Iris pigment epithelial cell (primary cell): ENCODE measurements at regions not wholly inside any gene's neighbourhood (a gene's known extent, or its start where the extent isn't known, plus 50 kb on each side); places are given as distances from the start of the nearest gene placed in this dataset.

ENCODE experiments used
- DNase-seq: peaks from one replicate; pipeline ENCODE4 v3.0.0-alpha.2; 2011; ENCODE audit warnings: low read depth

- DNase-seq, result no peak
These were observed 116.8 kb downstream of the OR13A1 start for GRCh38 chr10:45198486-45199204.

- no peak for DNase-seq
These were observed 116.1 kb downstream of the OR13A1 start for GRCh38 chr10:45199205-45199740.

GRCh38 chr10:45201271-45201670, 114.1 kb downstream of the OR13A1 start:
- no peak for DNase-seq

- DNase-seq, result no peak
These were observed 113.2 kb downstream of the OR13A1 start for GRCh38 chr10:45202242-45202641.

GRCh38 chr10:45204954-45205775, 110.2 kb downstream of the OR13A1 start:
- no peak for DNase-seq

- no peak for DNase-seq
These were observed 105.5 kb downstream of the OR13A1 start for GRCh38 chr10:45209888-45210287.

GRCh38 chr10:45211576-45211975, 103.8 kb downstream of the OR13A1 start:
- DNase-seq, result no peak

- DNase-seq, result no peak
These were observed 96.0 kb downstream of the OR13A1 start for GRCh38 chr10:45219416-45219815.

- DNase-seq, result no peak
These were observed 94.5 kb downstream of the OR13A1 start for GRCh38 chr10:45220931-45221330.

- DNase-seq, result no peak
These were observed 91.1 kb downstream of the OR13A1 start for GRCh38 chr10:45224219-45224841.

- DNase-seq, result no peak
These were observed 88.4 kb downstream of the OR13A1 start for GRCh38 chr10:45227042-45227441.

GRCh38 chr10:45227456-45227855, 88.0 kb downstream of the OR13A1 start:
- no peak for DNase-seq

GRCh38 chr10:45229823-45230222, 85.6 kb downstream of the OR13A1 start:
- DNase-seq, result no peak

- peak; percentile 77 for DNase-seq
These were observed 80.1 kb downstream of the OR13A1 start for GRCh38 chr10:45235260-45235769.

- peak; percentile 19 for DNase-seq
These were observed 79.6 kb downstream of the OR13A1 start for GRCh38 chr10:45235798-45236220.

GRCh38 chr10:45238896-45239295, 76.5 kb downstream of the OR13A1 start:
- no peak for DNase-seq

GRCh38 chr10:45239642-45240041, 75.8 kb downstream of the OR13A1 start:
- peak; percentile 67 for DNase-seq

GRCh38 chr10:45241865-45242520, 73.4 kb downstream of the OR13A1 start:
- peak; percentile 16 for DNase-seq

GRCh38 chr10:45243261-45243660, 72.1 kb downstream of the OR13A1 start:
- no peak for DNase-seq

- no peak for DNase-seq
These were observed 68.9 kb downstream of the OR13A1 start for GRCh38 chr10:45246522-45246921.

- peak; percentile 56 for DNase-seq
These were observed 65.3 kb downstream of the OR13A1 start for GRCh38 chr10:45249978-45250693.
